ENCODE measurements at regions not wholly inside any gene's neighbourhood (a gene's known extent, or its start where the extent isn't known, plus 50 kb on each side); places are given as distances from the start of the nearest gene placed in this dataset.

- Histone ChIP-seq H3K27ac (no peak overlapping the region), H3K9me3 (no peaks in the 10 kb centered on the region), H3K4me1 (peaks cover 30% of the 10 kb centered on the region), H3K36me3 (ENCODE audit: insufficient read depth in 1 of 2, low read depth in 1 of 2) (no peaks in the 10 kb centered on the region), H3K4me3 (no peak overlapping the region), H3K27me3 (ENCODE audit: insufficient read depth in 3 of 3, low read length in 2 of 3) (no peaks in the 10 kb centered on the region)
- DNase-seq (no peak), ATAC-seq (peak in 1 of 4 donors; percentile 38)
- WGBS, 3 donors = 83 to 89% (median 84%) methylated on average over 1 of the region's 1 CpG
- TF ChIP-seq, protein P1, sequence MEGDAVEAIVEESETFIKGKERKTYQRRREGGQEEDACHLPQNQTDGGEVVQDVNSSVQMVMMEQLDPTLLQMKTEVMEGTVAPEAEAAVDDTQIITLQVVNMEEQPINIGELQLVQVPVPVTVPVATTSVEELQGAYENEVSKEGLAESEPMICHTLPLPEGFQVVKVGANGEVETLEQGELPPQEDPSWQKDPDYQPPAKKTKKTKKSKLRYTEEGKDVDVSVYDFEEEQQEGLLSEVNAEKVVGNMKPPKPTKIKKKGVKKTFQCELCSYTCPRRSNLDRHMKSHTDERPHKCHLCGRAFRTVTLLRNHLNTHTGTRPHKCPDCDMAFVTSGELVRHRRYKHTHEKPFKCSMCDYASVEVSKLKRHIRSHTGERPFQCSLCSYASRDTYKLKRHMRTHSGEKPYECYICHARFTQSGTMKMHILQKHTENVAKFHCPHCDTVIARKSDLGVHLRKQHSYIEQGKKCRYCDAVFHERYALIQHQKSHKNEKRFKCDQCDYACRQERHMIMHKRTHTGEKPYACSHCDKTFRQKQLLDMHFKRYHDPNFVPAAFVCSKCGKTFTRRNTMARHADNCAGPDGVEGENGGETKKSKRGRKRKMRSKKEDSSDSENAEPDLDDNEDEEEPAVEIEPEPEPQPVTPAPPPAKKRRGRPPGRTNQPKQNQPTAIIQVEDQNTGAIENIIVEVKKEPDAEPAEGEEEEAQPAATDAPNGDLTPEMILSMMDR (IDR thresholded peaks at IDR 0.05) = no peak
- intact Hi-C loops (cut with DNase I) = no loop called here
Observed at GRCh38 chr4:41406113-41406516, 131.8 kb upstream of the LIMCH1 start.

- DNase-seq (no peak), ATAC-seq (no peak)
- H3K4me3 ChIP-seq = no peak overlapping the region
- intact Hi-C loops (cut with DNase I) = no loop called here
- WGBS, 3 donors = 0 to 90% (median 43%) methylated on average over 1 of the region's 1 CpG
- no peaks in the 10 kb centered on the region for H3K36me3 ChIP-seq (ENCODE audit: insufficient read depth in 1 of 2, low read depth in 1 of 2)
- no peak overlapping the region for H3K27ac ChIP-seq
- H3K4me1 ChIP-seq = peaks cover 31% of the 10 kb centered on the region
- TF ChIP-seq, protein P1 (IDR thresholded peaks at IDR 0.05) = no peak
- H3K9me3 ChIP-seq = no peaks in the 10 kb centered on the region
- H3K27me3 ChIP-seq (ENCODE audit: insufficient read depth in 3 of 3, low read length in 2 of 3) = no peaks in the 10 kb centered on the region
Observed at GRCh38 chr4:41408150-41408549, 129.8 kb upstream of the LIMCH1 start.

- Histone ChIP-seq H3K36me3 (ENCODE audit: insufficient read depth in 1 of 2, low read depth in 1 of 2) (no peaks in the 10 kb centered on the region), H3K9me3 (no peaks in the 10 kb centered on the region), H3K27me3 (ENCODE audit: insufficient read depth in 3 of 3, low read length in 2 of 3) (no peaks in the 10 kb centered on the region), H3K4me1 (peaks cover 40% of the 10 kb centered on the region), H3K27ac (no peak overlapping the region), H3K4me3 (no peak overlapping the region)
- ATAC-seq = no peak
- TF ChIP-seq, protein P1 (IDR thresholded peaks at IDR 0.05) = no peak
- no peak for DNase-seq
- intact Hi-C loops (cut with DNase I) = no loop called here
- WGBS, 3 donors = 57 to 81% (median 77%) methylated on average over 4 of the region's 4 CpGs
Observed at GRCh38 chr4:41408859-41409593, 128.9 kb upstream of the LIMCH1 start.

DNA sequence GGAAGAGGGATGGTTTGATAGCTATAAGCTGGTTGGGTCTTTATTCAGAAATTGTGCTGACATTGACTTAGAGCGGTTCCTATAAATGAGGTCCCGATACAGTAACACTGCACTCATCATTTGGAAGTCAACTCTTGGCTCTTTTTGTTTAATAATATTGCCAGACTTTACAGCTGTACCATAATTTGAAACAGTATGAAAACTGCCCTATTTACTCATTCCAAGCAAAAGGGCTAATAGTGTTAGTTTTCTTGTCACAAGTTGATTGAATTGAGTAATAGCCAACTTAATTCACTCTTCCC is 128.4 kb upstream of the LIMCH1 start:
- Histone ChIP-seq H3K4me1 (peaks cover 45% of the 10 kb centered on the region), H3K9me3 (no peaks in the 10 kb centered on the region), H3K27me3 (ENCODE audit: insufficient read depth in 3 of 3, low read length in 2 of 3) (no peaks in the 10 kb centered on the region), H3K4me3 (no peak overlapping the region), H3K27ac (peak overlapping the region; percentile 21), H3K36me3 (ENCODE audit: insufficient read depth in 1 of 2, low read depth in 1 of 2) (no peaks in the 10 kb centered on the region)
- ATAC-seq = no peak
- TF ChIP-seq, protein P1 (IDR thresholded peaks at IDR 0.05) = no peak
- intact Hi-C loops (cut with DNase I) = no loop called here
- WGBS, 3 donors = 70 to 84% (median 73%) methylated on average over 2 of the region's 2 CpGs
- no peak for DNase-seq

DNA sequence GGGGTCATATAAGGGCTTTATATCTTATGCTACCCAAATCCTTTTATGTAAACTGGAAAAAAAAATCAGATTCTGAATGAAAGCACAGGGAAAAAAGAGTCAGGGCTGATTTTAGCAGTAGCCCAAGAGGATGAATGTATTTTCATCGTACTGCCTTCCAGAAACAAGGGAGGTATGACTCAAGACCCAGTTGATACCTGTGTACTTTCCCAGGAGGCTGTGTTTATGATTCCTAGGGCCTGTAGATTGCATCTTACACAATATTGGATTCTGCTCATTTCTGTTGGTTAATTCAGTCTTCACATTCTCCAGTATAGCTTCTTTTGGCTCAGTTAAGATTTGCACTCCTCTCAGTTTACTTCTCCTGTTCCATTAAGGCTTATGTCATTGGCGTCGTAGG is 127.9 kb upstream of the LIMCH1 start:
- WGBS, 3 donors = 37 to 59% (median 39%) methylated on average over 3 of the region's 3 CpGs
- Histone ChIP-seq H3K4me3 (no peak overlapping the region), H3K4me1 (peaks cover 50% of the 10 kb centered on the region), H3K27me3 (ENCODE audit: insufficient read depth in 3 of 3, low read length in 2 of 3) (no peaks in the 10 kb centered on the region), H3K36me3 (ENCODE audit: insufficient read depth in 1 of 2, low read depth in 1 of 2) (no peaks in the 10 kb centered on the region), H3K9me3 (no peaks in the 10 kb centered on the region), H3K27ac (peak overlapping the region; percentile 21)
- ATAC-seq = peak in 3 of 4 donors; percentile 49 to 60 (median 51)
- intact Hi-C loops (cut with DNase I) = loop anchor here in 1 of 2 donors (5.0 kb wide), 1 partner anchor 33 kb away; no protein-coding TSS in a partner anchor
- TF ChIP-seq, protein P1 (IDR thresholded peaks at IDR 0.05) = no peak
- no peak for DNase-seq

All from psoas muscle (tissue), 7 donors.